Choroid plexus epithelial cell (primary cell): ENCODE measurements at regions not wholly inside any gene's neighbourhood (a gene's known extent, or its start where the extent isn't known, plus 50 kb on each side); places are given as distances from the start of the nearest gene placed in this dataset.

Source experiments
- DNase-seq: peaks from one replicate; pipeline ENCODE4 v3.0.0-alpha.2; 2010; ENCODE audit warnings: low read depth
- H3K4me3 ChIP-seq: 2 replicates; pipeline ENCODE4 v1.5.1; 2011; ENCODE audit warnings: low read depth, mild to moderate bottlenecking, control low read depth, low read length, moderate library complexity
- CTCF ChIP-seq: conservative IDR thresholded peaks from 2 replicates; pipeline ENCODE4 v1.5.1; 2011; ENCODE audit warnings: low read depth, mild to moderate bottlenecking, control low read depth, inconsistent platforms, low read length, moderate library complexity

- TF ChIP-seq CTCF, result no peak
- no peak for DNase-seq
- no peak overlapping the region for H3K4me3 ChIP-seq
Measured at GRCh38 chr1:218980881-218981280, 192.8 kb upstream of the LYPLAL1 start.

GRCh38 chr1:218982482-218982881, 191.2 kb upstream of the LYPLAL1 start:
- no peak overlapping the region for H3K4me3 ChIP-seq
- no peak for DNase-seq
- TF ChIP-seq CTCF, result no peak

GRCh38 chr1:218983433-218983832, 190.2 kb upstream of the LYPLAL1 start:
- TF ChIP-seq CTCF, result no peak
- DNase-seq, result no peak
- H3K4me3 ChIP-seq, result no peak overlapping the region

GRCh38 chr1:218983848-218984247, 189.8 kb upstream of the LYPLAL1 start:
- TF ChIP-seq CTCF, result peak; percentile 47
- no peak overlapping the region for H3K4me3 ChIP-seq
- DNase-seq, result peak; percentile 15

GRCh38 chr1:218985424-218985984, 188.2 kb upstream of the LYPLAL1 start:
- DNase-seq, result no peak
- no peak for TF ChIP-seq CTCF

GRCh38 chr1:218986816-218987215, 186.9 kb upstream of the LYPLAL1 start:
- TF ChIP-seq CTCF, result no peak
- no peak for DNase-seq
- H3K4me3 ChIP-seq, result no peak overlapping the region

More at GRCh38 chr1:218985424-218985984, 188.2 kb upstream of the LYPLAL1 start:
- no peak overlapping the region for H3K4me3 ChIP-seq

- H3K4me3 ChIP-seq, result no peak overlapping the region
- no peak for TF ChIP-seq CTCF
- DNase-seq, result no peak
Measured at GRCh38 chr1:218990019-218990418, 183.7 kb upstream of the LYPLAL1 start.
